CD4-positive, alpha-beta T cell treated with Interleukin-15 for 4 hours (primary cell): ENCODE measurements at regions not wholly inside any gene's neighbourhood (a gene's known extent, or its start where the extent isn't known, plus 50 kb on each side); places are given as distances from the start of the nearest gene placed in this dataset.
"Not testable (repeated sequence)": the region's sequence is repeated elsewhere in the genome, so short reads cannot be mapped to it uniquely, and the experiment has no call there.

Experiments
- DNase-seq: peaks from one replicate; pipeline ENCODE4 v3.0.0-alpha.2; 2020; ENCODE audit warnings: low spot score

DNA sequence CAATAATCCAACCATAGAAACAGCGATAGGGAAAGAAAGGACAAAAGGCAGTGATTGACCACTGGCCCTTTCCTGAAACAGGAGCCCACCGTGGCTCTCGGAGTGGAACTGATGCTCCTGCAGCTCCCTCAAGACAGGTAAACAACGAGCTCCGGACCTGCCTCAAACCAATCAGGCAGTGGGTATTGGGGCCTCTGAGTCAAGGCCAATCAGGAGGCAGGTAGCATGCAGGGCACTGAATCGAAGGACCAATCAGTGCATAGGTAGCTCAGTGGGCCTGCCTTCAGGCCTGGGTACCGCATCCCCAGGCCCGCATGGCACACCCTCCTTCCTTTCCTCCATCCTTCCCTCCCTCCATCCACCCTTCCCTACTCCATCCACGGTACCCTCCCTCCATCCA is 425.1 kb upstream of the MGMT start:
- DNase-seq, result no peak

DNA sequence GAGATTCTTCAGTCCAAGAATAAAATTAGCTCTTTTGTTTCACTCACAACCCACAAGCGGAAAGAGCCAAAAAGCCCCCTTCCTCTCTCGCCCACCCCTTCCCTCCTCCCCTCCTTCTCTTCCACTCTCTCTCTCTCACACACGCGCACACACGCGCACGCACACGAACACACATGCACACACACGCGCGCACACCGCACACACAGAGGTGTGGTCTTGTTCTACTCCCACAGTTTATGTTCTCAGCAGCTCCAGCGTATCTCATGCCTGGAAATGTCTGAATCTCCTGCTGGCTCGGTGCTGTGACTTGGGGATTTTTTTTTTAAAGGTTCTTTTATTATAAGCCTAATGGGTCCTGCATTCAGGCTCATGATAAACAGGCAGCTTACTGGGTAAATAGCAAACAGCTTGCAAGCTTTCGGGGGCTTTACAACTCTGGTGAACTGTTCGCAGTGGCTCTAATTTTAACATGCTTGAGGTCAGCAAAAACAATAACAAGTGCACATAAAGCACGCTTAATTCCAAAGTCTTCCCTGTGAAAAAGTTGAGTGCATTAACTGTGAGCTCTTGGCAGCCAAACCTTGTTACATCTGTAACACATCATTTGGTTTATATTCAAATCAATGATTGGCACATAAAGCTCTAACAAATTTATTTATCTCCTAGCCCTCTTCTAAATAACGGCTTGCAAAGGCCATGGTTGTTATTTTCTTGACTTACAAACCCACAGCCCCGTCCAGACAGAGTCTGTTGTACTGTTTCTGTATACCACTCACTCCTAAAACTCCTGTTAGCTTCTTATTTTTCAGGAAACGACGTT is 424.1 kb upstream of the MGMT start:
- no peak for DNase-seq

DNA sequence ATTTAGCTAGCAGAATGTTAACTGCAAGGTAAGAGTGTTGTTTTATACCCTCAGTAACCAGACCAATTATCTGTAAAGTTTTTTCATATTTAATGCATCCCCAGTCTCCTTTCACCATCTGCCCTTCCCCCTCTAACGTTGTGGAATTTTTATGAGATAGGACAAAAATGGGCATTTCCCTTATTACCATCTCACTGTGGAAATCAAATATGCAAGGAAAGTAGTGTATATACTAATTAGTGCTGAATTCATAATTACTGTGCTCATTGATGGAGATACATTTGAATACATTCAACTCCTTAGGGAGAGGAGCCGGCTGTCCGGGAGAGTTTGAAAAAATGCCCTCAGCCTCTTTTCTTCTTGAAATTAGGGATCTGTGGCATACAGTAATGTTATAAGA is 423.4 kb upstream of the MGMT start:
- no peak for DNase-seq

DNA sequence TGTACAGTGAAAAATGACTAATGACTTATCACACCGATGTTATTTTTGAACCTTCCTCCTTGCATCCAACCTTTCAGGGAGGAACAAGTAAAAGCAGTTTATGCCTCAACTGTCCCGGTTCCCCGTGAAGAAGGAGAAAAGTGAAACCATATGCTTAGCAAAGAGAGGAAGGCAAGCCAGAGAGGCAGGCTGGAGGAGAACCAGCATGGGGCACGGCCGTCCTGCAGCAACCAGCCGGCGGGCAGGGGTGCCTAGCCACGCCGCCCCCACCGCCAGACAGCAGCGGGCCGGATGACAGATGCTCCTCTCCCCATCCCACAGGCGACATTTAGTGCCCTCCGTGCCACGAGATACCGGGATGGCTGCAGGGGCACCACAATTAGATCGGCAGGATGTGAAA is 421.4 kb upstream of the MGMT start:
- DNase-seq, result no peak

DNA sequence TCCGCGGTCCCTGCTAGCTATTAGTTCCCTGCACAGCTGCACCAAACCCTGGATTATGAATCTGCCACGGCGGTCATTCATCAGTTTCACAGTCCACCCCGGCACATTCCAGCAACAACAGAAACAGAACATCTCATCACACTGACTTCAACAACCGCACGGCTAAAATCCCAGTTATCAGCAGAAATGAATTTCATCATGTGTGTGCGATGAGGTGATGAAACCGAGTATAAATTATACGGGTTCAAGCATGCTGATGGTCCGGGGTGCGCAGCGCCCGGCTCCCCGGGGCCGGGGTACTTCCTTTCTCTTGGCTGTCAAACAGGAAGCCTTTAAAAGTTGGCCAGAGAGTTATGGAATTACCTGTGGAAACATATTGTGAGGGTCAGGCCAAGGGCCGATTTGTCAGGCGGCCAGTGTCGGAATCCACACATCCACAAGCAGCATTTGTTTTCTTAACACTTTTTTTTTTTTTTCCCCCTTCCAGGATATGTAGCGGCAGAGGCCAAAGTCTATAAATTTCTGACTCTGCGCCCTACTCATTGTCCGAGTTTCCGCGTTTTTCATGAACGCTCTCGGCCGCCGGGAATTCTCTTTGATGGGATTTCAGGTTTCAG is 420.9 kb upstream of the MGMT start:
- no peak for DNase-seq

DNA sequence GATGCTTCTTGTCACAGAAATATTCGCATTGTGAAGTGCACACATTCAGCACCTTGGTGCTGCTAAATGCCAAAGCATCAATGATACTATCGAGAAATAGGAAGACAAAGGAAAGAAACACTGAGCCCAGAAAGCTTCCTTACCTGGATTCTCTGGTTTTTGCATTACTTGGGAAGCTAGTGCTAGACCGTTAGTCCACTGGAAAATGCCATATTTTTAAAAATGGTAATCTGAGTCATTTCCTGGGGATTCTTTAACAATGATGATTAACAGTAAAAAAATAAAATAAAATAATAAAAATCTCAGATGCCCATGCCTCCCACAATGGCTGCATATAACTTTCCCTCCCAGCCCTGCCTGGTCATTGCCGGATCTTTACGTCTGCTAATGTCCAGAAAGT is 420.1 kb upstream of the MGMT start:
- DNase-seq, result no peak

DNA sequence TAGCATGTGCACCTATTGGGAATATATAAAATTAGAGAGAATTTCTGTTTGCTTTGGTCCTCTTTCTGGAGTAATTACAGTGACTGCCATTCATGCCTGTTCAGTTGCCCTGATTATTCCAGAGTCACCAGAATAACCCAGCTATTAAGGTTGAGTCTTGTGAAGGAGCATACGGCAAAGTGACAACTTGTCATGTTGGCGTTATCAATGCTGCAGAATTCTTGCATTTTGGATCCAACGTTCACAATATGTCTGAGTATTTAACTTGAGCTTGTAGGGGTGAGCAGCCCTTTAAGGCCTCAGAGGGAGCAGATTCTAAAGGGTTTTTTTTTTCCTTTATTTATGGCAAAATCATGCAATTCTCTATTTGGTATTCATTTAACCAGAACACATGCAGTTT is 419.4 kb upstream of the MGMT start:
- DNase-seq, result no peak

DNA sequence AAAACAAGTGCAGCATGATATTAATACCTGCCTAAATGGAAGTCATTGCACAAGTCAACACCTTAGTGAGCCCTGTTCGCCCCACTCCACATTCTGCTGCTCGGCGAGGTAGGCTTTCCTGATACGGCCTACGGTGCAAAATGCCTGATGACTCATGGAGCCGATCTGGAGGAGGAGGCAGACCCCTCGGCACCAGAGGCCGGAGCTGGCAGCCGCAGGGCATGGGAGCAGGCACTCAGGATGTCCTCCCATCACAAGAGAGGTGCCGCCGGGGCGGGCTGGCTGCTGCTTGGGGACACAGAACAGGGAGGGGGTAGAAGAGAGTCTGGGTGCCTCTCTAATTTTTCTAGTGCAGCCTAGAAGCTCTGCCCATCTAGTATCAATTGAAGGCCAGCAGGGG is 418.5 kb upstream of the MGMT start:
- DNase-seq, result no peak

DNA sequence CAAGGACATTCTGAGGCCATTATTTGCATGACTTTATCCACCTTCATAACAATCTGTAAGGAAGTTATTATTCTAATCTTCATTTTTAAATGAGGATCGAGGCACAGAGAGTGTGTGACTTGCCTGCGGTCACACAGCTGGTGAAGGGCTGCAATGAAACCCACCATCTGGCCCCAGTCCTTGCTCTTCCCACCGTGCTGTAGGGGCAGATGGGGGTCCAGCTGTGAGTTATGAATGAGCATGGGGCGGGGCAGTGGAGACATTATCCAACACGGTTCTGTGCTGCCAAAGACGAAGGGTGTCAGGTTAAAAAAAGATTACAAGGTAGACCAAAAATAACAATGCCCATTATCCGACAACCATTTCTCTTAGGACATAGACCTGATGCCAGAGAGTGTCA is 417.5 kb upstream of the MGMT start:
- DNase-seq, result no peak

DNA sequence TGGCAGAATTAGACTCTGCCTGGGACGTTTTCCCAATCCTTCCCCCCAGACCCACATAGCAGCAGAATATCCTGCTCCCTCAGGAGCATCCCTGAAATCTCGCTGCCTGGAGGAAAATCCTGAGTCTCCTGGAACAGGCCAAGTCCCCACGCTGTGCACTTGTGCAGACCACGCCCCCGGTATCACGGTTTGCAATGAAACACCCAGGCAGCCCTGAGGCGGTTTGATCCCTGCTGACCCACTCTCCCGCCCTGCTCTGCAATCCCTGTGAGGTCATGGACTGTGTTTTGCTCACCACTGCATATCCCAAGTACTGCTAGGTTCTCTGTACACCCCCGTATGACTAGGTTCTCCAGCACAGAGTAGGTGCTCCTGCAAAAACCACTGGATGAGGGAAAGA is 411.8 kb upstream of the MGMT start:
- DNase-seq, result no peak

DNA sequence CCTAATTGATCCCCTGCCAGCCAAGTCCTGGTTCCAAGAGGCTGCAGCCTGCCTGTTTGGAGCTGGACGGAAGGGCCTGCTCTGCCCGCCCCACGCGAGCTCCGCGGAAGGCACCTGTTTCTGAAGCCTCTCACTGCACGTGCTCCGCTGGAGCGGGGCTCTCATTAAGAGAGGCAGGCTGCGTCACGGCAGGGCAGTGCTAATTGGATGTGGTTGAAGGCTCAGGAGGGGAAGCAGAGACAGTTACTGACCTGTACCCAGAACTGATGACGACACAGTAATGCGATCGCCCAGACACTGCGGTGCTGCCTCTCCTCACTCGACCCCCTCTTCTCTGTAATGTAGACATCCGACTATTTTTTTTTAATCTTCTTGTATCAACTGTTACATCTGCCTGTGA is 411.1 kb upstream of the MGMT start:
- no peak for DNase-seq

DNA sequence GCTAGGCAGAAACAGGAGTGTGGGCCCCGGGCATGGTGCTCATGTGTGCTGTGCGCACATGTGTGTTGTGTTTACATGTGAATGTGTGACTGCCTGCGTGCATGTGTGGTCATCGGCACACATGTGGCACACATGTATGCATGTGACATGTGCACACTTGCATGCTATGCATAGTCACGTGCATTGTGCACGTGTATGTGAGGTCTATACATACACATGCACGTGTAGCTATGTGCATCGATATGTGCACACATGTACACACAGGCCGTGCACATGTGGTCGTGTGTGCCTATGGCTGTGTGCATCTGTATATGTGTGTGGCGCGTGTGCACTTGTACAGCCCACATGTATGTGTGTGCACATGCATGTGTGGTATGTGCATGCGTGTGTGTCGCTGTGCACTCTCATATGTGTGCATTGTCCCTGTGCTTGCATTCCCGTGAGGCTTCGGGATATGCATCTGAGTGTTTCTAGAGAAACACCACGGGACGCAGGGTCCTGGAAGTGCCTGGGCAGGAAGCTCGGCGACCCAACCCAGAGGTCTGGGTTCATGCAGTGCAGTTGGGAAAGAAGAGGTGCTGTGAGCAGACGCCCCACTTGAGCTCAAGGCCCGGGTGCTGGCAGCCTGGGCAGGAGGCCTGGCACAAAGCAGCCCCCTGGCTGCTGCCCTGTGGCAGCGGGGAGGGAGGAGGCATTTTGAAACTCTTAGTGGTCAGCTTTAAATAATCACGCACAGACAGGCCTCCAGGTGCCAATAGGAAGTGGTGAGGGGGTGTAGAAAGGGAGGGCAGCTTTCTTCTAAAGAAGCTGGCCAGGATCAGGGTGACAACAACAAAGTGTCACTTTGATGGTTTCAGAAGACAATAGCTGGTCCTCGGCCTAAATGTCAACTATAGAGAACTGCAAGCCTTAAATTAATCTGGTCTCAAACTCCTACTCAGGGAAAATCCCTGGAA is 410.0 kb upstream of the MGMT start:
- no peak for DNase-seq

DNA sequence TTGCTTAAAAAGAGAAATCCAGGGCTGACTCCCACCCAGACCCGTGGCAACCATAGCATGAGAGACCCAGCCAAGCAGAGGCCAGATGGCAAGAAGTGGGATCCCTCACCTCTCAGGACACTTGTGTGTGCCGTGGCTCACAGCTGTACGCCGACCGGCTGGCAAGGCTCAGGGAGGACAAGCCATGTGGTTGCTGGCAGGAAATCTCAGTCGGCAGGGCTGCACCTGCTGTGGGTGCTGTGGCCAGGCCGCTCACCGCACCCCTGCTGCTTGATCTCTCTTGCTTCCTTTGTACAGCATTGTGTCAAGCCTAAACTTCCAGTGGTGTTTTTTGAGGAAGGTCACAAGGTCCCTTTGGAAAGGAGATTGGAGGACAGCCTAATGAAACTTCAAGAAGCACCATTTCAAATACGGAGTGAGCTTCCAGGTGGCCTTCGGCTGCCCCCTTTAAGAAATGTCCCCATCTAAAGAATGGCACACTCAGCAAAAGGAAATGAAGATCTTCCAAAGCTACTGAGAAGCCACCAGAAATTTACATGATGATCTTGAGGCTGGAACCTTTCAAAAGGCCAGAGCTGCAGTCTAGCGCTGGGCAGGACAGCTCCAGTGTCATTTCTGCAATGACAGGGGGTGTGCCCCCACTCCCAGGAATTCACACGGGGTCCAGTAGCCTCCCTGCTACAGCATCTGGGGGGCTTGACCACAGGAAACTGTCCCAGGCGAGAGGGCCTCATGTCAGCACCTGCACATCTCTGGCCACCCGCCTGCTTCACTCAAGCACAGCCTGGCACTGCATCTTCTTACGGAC is 409.0 kb upstream of the MGMT start:
- peak; percentile 14 for DNase-seq

DNA sequence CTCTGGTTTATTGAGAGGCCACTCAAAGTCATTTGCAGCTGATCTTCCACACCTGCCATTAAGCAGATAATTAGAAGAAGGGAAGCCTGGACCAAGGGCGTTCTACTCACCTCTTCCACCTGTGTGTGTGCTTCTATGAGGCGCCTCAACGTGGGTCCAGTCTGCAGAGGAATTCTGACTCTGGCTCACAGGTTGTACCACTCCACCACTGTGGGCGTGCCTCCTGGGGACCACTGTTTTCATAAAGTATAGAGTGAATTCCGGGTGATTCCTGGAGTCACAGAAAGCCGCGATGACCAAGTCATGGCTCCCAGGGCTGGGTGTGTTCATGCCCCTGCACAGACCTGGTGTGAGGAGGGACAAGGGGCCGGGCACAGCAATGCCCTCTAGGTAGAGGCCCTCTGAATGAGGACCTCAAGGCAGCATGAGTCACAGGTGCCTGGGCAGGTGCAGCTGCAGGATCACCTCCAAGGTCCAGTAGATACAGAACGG is 408.3 kb upstream of the MGMT start:
- no peak for DNase-seq

DNA sequence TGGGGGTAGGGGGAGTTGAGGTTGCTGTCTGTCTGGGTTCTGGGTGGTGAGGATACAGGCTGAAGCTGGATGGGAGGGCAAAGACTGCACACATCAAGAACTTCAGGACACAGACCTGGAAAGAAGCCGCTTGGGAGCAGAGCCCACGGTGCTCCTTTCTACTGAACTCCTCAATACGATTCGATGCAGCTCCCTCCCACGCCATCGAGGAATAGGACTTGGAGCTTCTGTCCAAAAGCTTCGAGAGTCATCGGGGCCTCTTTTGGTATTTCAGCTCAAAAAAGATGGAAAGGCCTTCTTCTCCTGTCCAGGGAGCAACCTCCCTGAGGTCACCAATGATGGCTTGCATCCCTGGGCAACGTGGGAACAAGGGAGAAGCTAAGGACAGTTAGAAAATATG is 407.1 kb upstream of the MGMT start:
- no peak for DNase-seq

DNA sequence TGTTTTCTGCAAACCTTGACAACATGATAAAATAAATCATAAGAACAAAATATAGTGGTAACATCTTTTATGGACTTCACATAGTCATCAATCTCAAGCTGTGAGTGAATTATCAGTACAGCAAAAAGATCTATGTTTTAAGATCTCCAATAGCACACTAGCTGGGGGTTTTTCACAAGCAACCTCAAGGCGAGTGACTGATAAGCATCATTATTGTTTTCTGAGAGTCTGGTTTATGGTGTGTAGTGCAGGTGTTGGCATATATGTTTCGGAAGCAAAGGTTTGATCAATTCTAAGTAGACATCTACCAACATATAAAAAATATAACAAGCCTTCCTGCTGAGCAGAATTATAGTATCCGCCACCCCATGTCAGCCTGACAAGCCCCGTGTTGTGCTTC is 403.8 kb upstream of the MGMT start:
- no peak for DNase-seq

DNA sequence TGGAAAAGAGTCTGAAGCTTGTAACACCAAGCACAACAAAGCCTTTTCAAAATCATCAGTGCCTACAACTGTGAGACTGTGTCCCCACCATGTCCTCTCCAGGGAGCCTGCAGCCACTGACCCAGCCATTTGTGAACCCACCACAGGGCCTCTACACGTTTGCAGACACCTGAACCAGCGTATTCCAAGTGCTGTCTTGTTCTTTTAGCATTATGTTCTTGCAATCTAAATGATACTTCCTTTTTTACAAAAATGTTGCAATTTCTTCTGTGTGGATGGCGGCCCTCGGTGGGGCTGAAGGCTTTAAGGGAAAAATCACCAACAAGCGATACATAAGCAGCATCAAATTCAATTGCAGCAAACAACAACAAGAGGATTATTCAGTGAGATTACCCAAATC is 403.2 kb upstream of the MGMT start:
- DNase-seq, result no peak

DNA sequence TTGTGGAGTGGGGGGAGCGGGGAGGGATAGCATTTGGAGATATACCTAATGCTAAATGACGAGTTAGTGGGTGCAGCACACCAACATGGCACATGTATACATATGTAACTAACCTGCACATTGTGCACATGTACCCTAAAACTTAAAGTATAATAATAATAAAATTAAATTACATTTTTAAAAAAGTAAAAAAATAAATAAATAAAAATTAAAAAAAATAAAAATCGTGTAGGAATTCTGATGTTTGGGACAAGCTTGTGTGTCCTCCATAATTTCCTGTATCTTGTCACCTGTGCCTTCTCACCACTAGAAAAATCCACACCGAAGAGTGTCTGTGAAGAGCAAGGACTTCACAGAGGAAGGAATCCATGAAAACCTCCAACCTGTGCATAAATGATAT is 400.5 kb upstream of the MGMT start:
- not testable (repeated sequence) for DNase-seq

DNA sequence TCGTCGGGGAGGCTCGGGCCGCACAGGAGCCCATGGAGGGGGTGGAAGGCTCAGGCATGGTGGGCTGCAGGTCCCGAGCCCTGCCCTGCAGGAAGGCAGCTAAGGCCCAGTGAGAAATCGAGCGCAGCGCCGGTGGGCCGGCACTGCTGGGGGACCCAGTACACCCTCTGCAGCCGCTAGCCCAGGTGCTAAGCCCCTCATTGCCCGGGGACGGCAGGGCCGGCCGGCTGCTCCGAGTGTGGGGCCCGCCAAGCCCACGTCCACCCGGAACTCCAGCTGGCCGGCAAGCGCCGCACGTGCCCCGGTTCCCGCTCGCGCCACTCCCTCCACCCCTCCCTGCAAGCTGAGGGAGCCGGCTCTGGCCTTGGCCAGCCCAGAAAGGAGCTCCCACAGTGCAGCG is 395.6 kb upstream of the MGMT start:
- not testable (repeated sequence) for DNase-seq

DNA sequence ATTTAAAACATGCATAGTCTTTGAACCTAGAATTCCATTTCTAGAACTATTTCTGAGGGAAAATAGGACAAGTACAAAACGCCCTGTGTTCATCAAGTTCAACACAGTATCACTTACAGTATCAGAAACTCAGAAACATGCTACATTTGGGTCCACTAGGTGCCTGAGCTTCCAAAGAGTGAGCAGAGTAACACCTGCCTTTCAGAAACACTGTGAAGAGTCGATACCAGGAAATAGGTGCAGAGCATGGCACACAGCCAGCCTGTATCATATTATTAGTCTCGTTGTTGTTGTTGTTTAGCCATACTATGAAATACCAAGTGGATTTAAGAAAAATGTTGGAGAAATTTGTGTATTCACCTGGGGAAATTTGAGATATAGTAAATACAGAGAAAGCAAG is 392.1 kb upstream of the MGMT start:
- no peak for DNase-seq

DNA sequence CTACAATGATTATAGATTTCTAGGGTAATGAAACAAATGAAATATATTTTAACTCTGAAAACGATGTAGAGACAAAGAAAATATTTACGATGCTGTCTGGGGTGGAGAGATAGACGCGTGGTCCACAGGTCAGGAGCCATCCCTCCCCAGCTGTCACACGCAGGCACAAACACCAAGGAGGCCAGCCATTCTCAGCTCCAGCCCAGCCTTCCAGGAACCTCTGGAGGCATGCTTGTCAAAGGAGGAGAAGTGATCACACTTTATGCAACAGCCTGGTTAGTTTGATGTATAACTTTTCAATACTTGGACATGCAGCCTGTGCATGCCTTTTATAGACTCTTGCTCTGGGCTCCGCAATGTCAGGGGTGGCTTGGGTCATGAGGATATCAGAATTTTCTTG is 391.5 kb upstream of the MGMT start:
- DNase-seq, result no peak

DNA sequence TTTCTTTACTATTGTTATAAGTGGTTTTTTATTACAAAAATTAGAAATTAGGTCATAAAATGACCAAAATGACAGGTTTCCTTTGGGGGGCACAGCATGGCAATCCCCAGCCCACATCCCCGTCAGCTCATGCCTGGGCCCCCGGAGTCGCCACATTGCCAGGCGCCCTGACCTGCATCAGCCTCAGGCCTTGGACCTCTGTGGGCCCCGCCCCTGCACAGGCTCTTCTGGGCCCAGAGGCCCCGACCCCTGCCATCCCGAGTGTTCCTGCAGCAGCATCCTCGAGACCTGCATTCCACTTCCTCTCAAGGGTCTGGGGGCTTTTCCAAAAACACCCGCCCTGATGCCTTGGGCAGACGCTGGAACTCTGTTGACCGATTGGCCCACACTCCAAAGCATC is 391.1 kb upstream of the MGMT start:
- DNase-seq, result no peak
